GM12891 (cell line): ENCODE measurements at regions not wholly inside any gene's neighbourhood (a gene's known extent, or its start where the extent isn't known, plus 50 kb on each side); places are given as distances from the start of the nearest gene placed in this dataset.

Experiments
- DNase-seq: peaks from one replicate; pipeline ENCODE4 v3.0.0; 2011; ENCODE audit warnings: low spot score; ENCODE audit not compliant: insufficient read length
- FAIRE-seq: peaks from 2 replicates; lab custom pipeline; 2011; peaks lifted over from hg19 to GRCh38; lab: Jason Lieb, UNC
- PAX5 ChIP-seq: IDR thresholded peaks from 2 replicates; pipeline ENCODE4 v1.6.1; 2011; ENCODE audit warnings: low read length, moderate library complexity, mild to moderate bottlenecking; ENCODE audit not compliant: insufficient read depth, severe bottlenecking
- POLR2A ChIP-seq: IDR thresholded peaks from 2 replicates; pipeline ENCODE4 v1.6.1; 2011; ENCODE audit warnings: low read depth, low read length, control low read depth
- POLR2AphosphoS5 ChIP-seq: IDR thresholded peaks from 2 replicates; pipeline ENCODE4 v1.6.1; 2011; ENCODE audit warnings: low read depth, low read length, control low read depth
- POU2F2 ChIP-seq: IDR thresholded peaks from 2 replicates; pipeline ENCODE4 v1.6.1; 2011; ENCODE audit warnings: low read depth, mild to moderate bottlenecking, control low read depth, low read length, moderate library complexity
- SPI1 ChIP-seq: IDR thresholded peaks from 2 replicates; pipeline ENCODE4 v1.6.1; 2011; ENCODE audit warnings: low read depth, low read length, control low read depth
- TAF1 ChIP-seq: IDR thresholded peaks from 2 replicates; pipeline ENCODE4 v1.6.1; 2011; ENCODE audit warnings: low read depth, low read length, control low read depth

DNA sequence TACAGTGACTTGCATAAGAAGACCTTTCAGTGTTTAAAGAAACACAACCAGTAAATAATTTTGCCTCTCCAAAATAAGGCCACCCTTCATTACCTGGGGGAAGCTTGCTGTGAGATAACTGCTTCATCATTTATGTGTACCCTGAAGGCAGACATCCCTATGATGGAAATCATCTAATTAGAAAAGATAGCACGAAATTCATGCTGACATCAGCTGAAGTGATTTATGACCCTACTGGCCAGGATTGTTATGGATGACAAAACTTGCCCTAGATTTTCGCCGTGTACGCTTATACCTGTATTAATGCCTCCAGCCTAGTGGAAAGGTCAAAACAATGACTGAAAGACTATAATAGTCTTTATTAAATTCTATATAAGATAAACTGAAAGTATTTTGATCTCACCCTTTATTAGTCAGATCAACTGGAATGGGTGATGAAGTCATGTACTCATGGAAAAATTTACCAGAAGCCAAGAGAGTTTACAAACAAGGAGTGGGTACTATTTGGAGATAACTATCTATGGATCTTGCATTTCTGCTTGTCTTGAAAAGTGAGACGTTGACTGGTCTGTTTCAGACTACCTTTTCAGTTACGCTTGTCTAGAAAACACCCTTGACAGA lies 114.2 kb downstream of the PPP1R3A start:
- DNase-seq (no peak), FAIRE-seq (no peak)
- TF ChIP-seq POU2F2 (no peak), PAX5 (no peak), TAF1 (no peak), POLR2AphosphoS5 (no peak), POLR2A (no peak)

DNA sequence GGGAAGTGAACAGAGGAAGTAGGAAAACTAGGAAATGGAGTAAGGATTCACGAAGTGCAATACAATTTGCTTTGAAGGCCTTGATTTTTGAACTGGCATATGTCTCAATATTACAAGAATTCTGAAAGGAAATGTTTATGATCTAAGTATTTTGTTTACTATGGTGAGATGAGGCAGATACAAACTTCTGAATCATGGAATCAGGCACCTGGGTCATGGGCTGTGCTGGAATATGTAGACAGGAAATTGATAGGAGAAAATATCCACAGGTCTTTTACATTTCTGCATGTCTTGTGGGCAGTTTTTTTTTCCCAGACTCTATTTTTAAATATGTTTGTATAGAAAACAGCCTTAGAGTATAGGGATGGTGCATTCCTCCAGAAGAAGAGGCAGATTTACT lies 117.1 kb downstream of the PPP1R3A start:
- FAIRE-seq: no peak
- TF ChIP-seq TAF1 (no peak), POLR2A (no peak), POU2F2 (no peak), SPI1 (no peak), PAX5 (no peak), POLR2AphosphoS5 (no peak)
- DNase-seq: no peak

DNA sequence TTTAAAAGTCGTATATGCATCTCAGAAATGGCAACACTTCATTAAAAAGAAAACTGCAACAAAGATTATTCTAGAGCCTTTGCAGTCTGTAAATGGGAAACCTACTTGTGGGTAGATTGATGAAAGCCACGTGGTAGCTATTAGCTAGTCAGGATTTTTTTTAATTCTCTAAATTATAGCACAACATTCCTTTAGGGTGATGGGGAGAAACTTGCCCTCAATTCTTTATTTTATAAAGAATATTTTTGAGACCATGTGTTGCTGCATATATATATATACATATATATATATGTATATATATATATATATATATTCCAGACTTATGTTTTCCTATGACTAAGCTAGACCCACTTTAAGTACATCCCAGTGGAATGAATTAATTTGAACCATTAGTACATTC lies 118.0 kb downstream of the PPP1R3A start:
- TF ChIP-seq POLR2AphosphoS5 (no peak), TAF1 (no peak), POU2F2 (no peak), SPI1 (no peak), PAX5 (no peak), POLR2A (no peak)
- FAIRE-seq (no peak), DNase-seq (no peak)

DNA sequence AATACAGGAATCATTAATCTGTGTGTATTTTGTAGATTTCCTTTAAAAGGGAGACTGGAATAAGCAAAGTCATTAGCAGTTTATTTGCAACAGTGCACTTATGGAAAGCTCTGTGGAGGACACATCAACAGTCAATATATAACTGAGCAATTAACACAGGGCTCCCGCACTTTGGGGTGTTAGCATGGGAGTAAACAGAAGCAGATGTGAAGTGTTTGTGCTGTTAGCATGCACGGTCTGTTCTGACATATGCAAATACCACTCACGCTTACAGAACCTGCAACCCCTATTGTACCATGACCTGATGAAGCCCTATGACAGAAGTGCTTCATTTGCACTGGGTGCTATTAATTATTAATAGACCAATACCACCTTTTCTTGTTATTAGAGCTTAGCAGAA lies 118.9 kb downstream of the PPP1R3A start:
- FAIRE-seq: no peak
- TF ChIP-seq SPI1 (no peak), POLR2AphosphoS5 (no peak), PAX5 (no peak), TAF1 (no peak), POU2F2 (no peak), POLR2A (no peak)
- DNase-seq: no peak

DNA sequence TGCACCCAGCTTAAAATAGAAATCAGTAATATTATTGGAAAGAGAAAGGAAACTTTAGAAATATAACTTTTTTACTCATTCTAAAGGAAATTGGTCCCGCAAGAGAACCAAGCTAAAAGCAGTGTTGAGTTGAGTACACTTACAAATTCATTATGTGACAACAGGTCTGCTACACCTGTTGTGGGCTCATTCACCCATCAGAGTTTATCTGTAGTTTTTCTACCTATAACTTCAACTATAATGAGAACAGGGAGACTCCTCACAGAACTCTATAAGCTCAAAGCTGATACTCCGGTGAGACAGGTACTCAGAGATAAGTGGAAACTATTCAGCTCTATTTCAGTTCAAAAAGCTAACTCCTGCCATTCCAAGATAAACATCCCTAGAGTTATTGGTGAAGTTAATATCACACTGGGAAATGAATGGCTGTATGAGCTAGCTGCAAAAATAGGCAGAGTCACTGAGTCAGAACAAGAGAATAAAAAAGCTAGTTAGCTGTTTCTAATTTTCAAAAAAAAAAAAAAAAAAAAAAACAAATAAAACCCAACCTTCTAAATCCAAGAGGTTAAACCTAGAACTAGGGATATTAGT lies 121.3 kb downstream of the PPP1R3A start:
- DNase-seq (no peak), FAIRE-seq (no peak)
- TF ChIP-seq PAX5 (no peak), POLR2AphosphoS5 (no peak), POLR2A (no peak), TAF1 (no peak), POU2F2 (no peak)

DNA sequence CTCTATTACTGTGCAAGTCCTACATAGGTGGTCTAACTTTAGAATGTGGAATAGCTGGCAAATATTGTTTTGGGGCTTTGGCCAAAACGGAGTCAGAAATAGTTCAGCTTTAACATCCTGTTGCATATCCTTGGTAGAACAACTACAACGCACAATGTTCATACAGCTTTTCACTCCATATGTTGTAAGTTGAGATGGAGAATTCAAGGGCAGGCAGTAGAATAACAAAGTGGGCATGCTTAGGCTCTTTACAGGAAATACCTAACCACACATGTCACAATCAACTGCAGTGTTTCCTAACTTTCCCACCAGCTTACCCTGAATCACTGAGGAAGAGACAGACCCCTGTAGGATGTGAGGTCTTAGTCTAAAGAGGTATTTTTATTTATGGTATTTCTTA lies 122.3 kb downstream of the PPP1R3A start:
- FAIRE-seq: no peak
- no peak for DNase-seq
- TF ChIP-seq PAX5 (no peak), SPI1 (no peak), POU2F2 (no peak), POLR2AphosphoS5 (no peak), TAF1 (no peak), POLR2A (no peak)

DNA sequence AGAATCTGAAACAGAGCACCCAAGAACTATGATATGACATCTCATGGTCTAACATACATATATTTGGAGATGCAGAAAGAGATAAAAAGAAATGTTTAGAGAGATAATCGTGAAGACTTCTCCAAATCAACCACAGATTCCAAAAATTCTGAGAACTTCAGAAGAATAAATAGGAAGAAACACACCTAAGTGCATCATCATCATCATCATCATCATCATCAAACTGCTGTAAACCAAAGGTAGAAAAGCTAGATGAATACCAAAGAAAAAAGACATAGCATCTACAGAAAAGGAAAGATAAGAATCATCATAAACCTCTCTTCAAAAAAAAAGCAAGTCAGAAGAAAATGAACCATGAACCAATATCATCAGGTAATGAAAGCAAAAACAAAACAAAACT lies 124.2 kb downstream of the PPP1R3A start:
- FAIRE-seq (no peak), DNase-seq (no peak)
- TF ChIP-seq POLR2A: no peak
- no peak for TF ChIP-seq POU2F2
- TF ChIP-seq SPI1: no peak
- no peak for TF ChIP-seq POLR2AphosphoS5
- TF ChIP-seq TAF1: no peak
- TF ChIP-seq PAX5: no peak

DNA sequence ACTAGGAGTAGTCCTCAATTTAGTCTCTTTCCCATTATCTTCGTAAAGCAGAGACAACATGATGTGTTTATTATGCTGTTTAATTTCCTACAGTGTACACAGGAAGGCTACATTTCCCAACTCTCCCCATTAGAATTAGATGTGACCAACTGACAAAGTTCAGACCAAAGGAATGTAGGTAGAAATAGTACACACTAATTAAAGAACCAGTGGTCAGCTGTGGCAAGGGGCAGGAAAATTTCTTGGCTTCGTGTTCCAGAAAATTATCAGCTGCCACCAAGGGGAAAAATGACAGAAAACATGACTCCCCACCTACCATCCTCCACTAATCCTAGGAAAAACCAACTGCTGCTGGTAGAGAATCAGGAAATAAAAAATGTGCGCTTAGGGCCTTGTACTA lies 125.6 kb downstream of the PPP1R3A start:
- DNase-seq (no peak), FAIRE-seq (no peak)
- no peak for TF ChIP-seq SPI1
- TF ChIP-seq POLR2A: no peak
- TF ChIP-seq PAX5: no peak

DNA sequence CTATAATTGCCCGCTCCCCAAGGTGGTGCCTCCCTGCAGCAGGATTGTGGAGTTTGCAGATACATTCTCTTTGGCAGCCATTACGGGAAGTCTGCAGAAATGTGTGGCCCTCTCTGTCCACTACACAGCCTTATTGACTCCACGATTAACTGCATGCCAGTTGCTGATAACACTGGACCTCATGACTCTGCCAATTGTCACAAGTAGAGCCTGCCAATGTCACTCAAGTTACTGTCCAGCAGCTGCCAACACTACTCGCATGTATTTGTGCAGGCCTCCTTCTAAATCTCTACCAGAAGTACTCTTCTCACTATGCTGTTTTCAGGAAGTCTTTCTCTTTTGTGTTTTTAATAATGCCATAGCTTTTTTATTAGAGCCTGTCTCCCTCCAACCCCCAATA lies 128.8 kb downstream of the PPP1R3A start:
- no peak for TF ChIP-seq SPI1
- TF ChIP-seq TAF1: no peak
- no peak for TF ChIP-seq PAX5
- no peak for TF ChIP-seq POU2F2
- TF ChIP-seq POLR2AphosphoS5: no peak
- TF ChIP-seq POLR2A: no peak
- FAIRE-seq (no peak), DNase-seq (no peak)
